ENCODE measurements at regions not wholly inside any gene's neighbourhood (a gene's known extent, or its start where the extent isn't known, plus 50 kb on each side); places are given as distances from the start of the nearest gene placed in this dataset.
"Not testable (repeated sequence)": the region's sequence is repeated elsewhere in the genome, so short reads cannot be mapped to it uniquely, and the experiment has no call there.

- DNase-seq: no peak
Observed at GRCh38 chr4:184335520-184335919, 117.8 kb upstream of the ENPP6 start.

- not testable (repeated sequence) for DNase-seq
Observed at GRCh38 chr4:184333446-184333845, 115.8 kb upstream of the ENPP6 start.

- DNase-seq: no peak
Observed at GRCh38 chr4:184331268-184331995, 113.8 kb upstream of the ENPP6 start.

GRCh38 chr4:184330517-184331094 is 112.9 kb upstream of the ENPP6 start:
- DNase-seq: not testable (repeated sequence)

- no peak for DNase-seq
Observed at GRCh38 chr4:184329659-184330400, 112.2 kb upstream of the ENPP6 start.

- DNase-seq: no peak
Observed at GRCh38 chr4:184329235-184329634, 111.6 kb upstream of the ENPP6 start.

- DNase-seq: no peak
Observed at GRCh38 chr4:184328022-184328736, 110.5 kb upstream of the ENPP6 start.

GRCh38 chr4:184324939-184325477 is 107.3 kb upstream of the ENPP6 start:
- no peak for DNase-seq

GRCh38 chr4:184322328-184323025 is 104.8 kb upstream of the ENPP6 start:
- no peak for DNase-seq

GRCh38 chr4:184320631-184321030 is 103.0 kb upstream of the ENPP6 start:
- no peak for DNase-seq

GRCh38 chr4:184318852-184319251 is 101.2 kb upstream of the ENPP6 start:
- DNase-seq: no peak

- no peak for DNase-seq
Observed at GRCh38 chr4:184317234-184317918, 99.7 kb upstream of the ENPP6 start.

GRCh38 chr4:184316821-184317220 is 99.1 kb upstream of the ENPP6 start:
- DNase-seq: no peak

GRCh38 chr4:184315675-184316359 is 98.1 kb upstream of the ENPP6 start:
- DNase-seq: no peak

- no peak for DNase-seq
Observed at GRCh38 chr4:184313702-184314659, 96.3 kb upstream of the ENPP6 start.

GRCh38 chr4:184313058-184313581 is 95.4 kb upstream of the ENPP6 start:
- DNase-seq: no peak

GRCh38 chr4:184312126-184312525 is 94.5 kb upstream of the ENPP6 start:
- no peak for DNase-seq

GRCh38 chr4:184310881-184311709 is 93.4 kb upstream of the ENPP6 start:
- no peak for DNase-seq

- no peak for DNase-seq
Observed at GRCh38 chr4:184310171-184310567, 92.5 kb upstream of the ENPP6 start.
